Midbrain (tissue), 1 donor: ENCODE measurements at regions not wholly inside any gene's neighbourhood (a gene's known extent, or its start where the extent isn't known, plus 50 kb on each side); places are given as distances from the start of the nearest gene placed in this dataset.

ENCODE experiments used
- DNase-seq: peaks from one replicate; lab custom pipeline; 2025; lab: John Stamatoyannopoulos, UW

DNA sequence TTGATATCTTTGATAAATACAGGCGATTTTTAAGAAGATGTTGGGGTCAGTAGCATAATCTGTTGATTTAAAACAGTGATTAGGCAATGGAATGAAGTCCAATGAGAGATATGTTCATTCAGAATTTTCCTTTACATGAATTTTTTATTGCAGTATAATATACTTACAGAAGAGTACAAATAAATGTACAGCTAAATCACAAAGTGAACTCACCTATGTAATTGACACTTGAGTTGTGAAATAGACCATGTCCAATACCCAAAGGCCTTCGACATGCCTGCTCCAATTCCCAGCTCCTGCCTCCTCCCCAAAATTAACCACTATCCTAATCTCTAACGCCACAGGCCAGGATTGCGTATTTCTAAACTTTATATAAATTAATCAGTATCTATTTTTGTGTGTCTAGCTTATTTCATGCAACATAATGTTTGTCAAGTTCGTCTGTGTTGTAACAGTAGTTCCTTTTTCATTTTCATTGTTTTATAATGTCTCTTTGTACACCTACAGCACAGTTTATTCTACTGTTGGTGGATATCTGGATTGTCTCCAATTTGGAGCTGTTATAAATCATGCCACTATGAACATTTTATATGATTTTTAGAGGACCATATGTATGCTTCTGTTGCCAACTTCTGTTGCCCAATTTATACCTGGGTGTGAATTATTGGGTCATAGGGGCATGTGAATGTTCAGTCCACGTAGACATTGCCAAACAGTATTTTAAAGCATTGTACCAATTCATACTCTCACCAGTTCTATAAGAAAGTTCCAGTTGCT is 208.3 kb downstream of the TLE1 start:
- DNase-seq, result no peak

DNA sequence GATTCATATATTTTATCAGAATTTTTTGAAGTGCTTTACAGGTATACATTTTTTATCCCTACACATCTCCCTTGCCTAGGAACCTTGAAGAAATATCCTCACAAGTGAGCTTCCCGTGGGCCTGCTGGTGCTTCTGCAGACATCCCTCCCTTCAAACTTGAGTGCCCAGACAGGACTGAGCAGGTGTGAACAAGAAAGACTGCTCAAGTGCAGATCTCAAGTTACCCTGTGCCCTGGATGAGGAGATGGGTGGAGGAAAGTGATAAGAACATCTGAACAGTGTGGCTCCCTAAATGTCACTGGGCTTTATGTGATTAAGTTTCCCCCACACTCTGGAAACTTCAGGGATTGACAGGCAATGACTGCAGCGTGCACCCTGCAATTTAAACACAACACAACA is 209.8 kb downstream of the TLE1 start:
- DNase-seq, result no peak

DNA sequence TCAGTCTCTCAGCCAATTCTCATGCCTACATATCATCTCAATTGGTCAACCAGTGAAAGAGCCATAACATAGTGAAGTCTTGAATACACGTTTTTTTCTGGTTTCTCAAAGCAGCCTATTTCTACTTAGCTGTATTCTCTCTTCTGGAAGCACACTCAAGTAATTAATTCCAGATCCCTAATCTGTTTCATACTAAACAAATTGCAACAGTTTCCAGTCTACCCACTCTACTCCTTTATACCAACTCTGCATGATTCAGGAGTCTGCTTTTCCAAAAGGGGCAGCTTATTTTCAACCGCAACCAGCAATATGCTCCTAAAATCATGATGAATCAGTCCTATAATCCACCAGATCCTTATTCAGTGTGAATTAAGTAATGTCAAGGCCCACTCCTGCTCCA is 211.7 kb downstream of the TLE1 start:
- no peak for DNase-seq

DNA sequence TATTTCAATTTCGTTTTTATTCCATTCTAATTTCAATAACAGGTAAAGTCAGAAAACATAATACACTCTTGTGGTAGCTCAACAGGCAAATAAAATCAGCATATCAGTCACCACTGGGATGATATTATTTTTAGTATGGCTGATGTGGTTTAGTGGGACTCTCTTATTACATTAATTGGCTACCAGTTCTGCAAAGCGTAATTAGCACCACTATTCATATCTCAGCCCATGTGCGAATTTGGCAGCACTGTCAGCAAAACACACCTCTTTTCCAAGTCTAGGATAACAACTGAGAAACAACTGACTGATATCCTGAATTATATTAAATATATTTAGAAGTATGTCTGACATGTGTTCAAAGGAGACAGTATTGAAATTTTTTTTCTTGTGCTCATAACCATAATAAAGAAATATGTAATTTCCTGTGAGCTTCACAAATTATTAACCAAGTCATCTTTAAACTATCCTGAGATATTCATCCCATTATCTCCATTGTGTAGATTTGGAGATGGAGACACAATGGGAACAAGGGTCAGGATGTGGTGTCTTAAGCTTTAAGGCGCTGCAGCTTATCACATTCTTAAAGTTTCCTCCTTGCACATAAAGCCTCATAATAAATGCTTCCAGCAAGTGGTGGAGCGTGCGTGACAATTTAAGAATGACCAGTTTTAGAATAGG is 212.4 kb downstream of the TLE1 start:
- no peak for DNase-seq

DNA sequence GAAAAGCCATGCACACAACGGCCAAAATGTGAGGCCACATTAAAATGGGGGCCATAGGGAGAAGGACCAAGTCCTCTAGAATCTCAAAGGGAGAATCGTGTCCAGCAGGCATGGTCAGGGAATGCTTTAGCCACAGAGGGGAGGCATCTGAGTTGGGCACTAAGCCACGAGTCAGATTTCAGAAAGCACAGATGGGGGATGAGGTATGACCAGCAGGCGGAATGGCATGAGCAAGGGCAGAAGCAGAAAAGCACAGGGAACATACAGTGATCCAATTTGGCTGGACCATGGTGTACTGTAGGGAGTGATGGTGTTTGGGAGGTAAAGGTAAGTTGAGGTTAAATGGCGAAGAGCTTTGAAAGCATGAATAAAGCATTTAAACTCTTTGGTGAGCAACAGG is 214.6 kb downstream of the TLE1 start:
- DNase-seq, result no peak

DNA sequence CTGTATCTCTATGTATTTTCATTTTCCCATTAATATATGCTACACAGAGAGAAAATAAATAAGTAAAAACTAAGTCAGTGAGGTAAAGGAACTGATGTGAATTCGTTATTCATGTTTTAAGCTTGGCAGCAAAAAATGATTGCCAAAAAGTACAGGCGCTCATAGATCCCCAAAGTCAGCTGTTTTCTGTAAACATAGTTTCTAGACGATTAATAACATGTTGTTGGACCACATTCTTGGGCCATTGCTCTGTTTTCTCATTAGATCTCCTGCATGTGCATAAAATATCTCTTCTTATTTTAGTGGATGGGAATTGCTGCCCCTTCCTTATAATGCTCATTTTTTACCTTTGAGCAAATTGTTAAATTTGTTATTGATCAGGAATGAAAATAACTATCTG is 215.2 kb downstream of the TLE1 start:
- DNase-seq, result no peak

DNA sequence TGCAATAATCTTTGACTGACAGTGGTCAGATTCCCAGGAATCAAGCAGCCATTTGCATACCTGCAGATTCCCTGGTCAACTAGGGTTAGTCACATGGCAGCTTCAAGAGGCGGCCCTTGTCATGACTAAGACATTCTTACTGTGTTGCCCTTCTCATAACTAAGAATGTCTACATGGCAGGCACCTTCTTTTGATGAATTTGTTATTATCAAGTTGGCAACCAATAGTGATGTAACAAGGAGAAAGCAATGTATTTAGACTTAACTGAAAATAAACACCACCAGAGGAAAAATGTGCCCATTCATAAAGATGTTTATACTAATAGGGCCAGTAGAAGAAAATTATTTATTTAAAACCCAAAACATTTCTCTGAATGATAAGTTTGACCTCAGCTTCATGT is 215.6 kb downstream of the TLE1 start:
- no peak for DNase-seq

DNA sequence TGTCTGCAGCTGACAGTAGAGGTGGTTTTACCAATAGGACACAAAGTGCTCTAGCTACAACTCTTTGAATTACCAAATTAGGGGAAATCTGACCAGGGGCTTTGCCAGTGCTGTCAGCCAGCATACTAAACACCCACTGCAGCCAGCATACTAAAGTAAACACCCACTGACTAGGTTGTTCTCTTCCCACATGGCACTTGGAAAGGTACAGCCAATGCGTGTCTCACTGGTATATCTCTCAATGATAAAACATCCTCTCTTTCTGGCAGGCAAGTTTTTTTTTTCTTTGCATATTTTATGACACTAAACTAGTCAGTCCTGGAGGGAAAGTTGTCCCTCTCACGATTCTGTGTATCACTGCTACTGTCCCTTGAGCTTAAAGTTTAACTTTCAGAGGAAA is 216.1 kb downstream of the TLE1 start:
- DNase-seq, result no peak

DNA sequence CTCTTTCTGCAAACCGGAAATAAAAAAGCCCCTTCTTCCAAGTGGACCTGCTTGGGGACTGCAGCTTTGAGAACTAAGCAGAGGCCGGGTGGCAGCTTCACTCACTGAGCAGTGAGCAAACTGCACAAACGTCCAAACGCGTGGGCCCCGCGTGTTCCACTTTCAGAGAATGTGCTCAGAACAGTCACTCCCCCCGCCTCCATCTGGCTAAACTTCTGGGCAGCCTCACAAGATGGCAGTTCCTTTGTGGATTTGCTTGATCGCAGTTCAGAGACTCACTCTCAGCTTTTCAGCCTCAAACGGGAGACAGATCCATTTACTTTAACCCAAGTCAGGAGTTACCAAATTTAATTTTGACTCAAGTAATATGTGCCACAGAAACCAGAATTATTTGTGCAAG is 216.6 kb downstream of the TLE1 start:
- DNase-seq, result no peak

DNA sequence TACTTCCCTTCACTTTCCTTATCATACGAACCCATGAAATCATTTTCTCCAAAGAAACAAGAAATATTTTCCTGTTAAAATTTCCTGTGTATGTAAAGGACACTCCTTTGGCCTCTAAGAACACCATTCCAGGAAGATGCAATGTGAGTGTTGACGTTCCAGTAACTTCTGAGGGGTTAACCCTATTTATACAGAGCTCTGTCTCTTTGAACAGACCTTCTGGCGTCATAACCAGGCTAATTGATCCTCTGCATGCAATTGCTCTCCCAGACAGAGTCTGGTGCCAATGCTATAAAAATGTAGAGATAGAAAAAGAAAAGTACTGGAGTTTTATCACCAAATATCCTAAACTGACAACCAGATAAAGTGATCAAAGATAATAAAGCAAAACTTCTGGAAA is 218.5 kb downstream of the TLE1 start:
- no peak for DNase-seq

DNA sequence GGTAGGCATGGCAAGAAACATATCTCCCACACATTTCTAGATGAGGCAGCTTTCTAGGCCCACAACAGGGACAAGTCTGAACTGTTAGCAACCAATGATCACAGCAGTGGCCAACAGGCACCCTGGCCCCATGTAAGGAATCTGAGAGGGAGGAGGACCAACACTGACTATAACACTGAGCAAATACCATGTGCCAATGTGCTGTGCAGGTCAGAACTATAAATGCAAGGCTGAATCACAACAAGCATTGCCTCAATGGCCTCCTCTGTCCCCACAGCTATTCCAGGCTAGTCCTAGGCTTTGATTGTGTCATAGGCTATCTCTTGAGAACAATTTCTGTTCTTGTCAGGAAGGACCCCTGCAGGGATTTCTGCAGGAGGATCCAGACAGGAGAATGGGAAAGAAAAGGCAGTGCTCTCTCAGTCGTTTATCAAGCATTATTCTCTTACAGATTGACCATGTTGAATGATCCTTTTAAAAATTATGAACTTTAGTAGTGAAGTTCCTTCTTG is 221.2 kb downstream of the TLE1 start:
- no peak for DNase-seq

DNA sequence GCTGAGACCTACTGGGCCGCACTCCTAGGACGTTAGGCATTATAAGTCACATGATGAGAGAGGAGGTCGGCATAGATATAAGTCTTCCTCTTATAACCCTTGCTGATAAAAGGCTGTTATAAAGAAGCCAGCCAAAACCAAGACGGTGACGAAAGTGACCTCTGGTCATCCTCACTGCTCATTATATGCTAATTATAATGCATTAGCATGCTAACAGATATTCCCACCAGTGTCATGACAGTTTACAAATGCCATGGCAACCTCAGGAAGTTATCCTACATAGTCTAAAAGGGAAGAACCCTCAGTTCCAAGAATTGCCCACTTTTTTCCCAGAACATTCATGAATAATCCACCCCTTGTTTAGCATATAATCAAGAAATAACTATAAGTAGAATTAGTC is 222.4 kb downstream of the TLE1 start:
- no peak for DNase-seq

DNA sequence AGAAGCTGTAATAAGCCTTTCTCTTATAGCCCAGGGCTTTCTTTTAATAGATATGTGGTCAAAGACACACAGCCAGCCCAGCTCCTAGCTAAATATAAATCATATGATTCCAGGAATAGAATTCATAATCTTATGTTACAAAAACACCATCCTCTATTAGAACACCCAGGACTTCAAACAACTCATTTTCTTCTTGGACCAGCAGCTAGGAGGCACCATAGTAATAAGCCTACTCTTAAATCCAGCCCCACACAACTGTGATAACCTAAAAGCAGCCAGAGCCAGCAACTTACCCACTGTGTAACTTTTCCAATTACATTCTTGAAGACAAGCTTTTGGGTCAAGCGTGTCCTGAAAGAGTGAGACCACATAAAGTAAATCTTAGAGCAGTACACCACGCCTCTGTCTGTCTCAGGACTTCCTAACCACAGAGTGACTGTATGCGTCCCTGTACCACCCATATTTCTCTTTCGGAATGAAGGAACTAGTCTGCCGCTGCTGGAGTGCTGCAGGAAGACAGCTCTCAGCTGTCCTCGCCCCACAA is 223.8 kb downstream of the TLE1 start:
- DNase-seq, result no peak

DNA sequence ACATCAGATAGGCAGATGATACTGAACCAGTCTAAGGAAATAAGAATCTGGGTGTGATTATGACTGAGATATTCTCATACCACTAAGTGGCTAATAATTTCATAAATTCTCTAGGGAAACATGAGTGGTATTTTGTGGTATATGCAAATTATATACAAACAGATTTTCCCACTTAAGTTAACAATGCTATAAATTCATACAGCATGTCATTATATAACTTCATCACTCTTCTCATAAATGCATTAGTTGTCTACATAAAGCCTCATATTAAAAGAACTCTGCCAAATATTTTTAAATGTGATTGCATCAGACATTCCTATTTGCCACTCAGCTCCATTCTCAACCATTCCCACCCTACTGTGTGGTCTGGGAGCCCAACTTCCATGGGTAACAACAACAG is 226.5 kb downstream of the TLE1 start:
- DNase-seq, result no peak

DNA sequence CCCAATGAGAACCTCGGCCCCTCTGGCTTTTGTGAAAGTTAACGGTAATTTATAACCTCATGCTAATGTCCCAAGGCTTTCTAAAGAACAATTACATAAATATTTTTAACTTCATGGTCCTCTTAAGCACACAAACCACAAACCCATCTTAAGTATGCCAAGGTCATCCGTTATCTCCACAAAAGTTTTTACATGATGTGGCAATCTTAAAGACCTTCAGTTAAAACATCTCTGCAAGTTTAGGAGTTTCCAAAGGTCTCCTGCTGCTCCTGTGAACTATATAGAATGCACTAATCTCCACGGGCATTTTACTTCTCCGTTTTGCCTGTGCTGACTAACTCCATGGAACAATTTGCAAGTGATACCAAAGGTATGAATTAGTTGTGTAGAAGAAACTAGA is 228.2 kb downstream of the TLE1 start:
- DNase-seq, result no peak

DNA sequence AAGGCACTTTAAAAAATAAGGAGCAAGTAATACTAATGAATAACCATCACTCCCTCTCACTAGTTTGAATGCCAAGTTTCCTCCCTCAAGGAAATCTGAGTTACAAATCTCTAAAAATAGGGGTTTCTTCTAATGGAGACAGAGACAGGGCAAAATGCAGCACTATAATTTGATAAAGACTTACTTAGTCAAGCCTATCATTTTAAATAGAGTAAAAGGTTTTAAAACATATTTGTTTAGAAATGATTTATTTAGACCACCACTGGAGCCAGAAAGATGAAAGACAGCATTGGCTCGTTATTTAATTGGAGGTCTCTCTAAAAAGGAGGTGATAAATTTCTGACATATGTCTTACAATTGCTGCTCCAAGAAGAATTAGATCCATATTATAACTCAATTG is 228.7 kb downstream of the TLE1 start:
- no peak for DNase-seq

DNA sequence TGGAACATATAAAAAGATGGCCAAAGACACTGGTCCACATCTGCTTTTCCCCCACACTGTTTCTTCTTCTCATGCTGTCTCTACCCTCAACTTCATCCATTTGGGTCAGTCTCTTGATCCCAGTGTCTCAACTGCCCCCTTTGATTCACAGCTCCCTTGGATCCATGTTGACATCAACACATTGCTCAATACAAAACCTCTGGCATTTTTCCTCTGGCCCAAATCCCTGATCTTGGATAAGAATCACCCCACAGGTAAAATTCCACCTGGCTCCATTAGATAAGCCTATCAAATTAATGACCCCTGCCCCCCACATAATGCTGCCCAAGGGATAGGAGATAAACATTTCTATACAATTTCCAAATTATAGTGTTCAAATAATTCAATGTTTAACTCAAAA is 229.8 kb downstream of the TLE1 start:
- no peak for DNase-seq

DNA sequence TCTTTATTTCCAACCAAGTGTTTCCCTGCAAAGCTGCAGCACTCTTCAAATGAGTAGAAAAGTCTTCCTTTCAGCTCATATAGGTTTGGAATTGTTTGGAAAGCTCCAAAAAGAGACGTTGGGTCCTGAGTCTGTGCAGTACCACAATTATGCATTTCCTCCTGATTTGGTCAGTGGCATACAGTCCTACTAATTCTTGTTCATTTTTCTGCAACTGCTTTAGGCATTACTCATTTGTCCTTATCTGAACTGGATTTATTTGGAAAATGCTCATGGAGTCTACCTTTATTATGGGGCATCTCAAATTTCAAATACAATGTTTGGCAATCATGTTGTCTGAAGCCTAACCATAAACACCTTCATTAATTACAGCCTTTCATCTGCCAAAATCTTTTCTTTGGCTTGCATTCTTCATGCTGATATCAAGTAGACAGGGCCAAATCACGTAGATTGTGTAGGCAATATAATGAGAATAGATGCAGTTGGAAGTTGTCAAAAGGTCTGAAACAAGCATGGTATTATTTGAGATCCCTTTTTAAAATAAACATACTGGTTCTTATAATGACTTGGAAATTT is 232.8 kb downstream of the TLE1 start:
- DNase-seq, result no peak

DNA sequence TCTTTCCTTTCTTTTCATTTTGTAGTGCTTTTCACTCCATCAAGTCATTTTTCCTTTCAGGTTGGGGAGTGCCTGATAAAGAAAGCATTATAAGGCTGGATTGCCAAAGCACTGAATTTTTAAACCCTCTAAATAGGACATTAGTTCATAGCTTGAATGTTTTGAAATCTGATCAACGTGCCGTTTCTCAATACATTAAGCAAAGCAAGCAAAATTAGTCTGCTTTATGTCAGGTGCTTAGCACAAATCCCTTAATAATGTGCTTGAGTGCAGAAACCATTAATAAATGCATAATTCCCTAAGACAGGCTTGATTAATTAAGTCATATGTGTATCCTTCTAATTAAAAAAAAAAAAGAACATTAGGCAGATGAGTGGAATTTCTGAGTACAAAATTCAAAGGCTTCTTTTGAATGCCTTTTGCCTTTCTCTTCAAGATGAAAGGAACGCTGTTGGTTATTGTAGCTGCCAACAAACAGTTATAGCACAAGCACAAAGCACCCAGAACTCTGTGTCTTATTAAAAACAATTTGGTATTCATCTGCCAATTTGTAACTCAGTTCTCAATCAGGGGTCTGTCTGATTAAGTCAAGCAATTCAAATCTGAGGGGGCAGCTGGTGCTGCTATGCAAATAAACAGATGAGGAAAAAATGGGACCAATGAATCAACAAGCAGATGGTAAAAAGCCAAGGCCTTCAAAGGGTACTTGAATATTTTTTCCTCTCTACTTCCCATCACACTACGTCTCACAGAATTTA is 233.7 kb downstream of the TLE1 start:
- no peak for DNase-seq

DNA sequence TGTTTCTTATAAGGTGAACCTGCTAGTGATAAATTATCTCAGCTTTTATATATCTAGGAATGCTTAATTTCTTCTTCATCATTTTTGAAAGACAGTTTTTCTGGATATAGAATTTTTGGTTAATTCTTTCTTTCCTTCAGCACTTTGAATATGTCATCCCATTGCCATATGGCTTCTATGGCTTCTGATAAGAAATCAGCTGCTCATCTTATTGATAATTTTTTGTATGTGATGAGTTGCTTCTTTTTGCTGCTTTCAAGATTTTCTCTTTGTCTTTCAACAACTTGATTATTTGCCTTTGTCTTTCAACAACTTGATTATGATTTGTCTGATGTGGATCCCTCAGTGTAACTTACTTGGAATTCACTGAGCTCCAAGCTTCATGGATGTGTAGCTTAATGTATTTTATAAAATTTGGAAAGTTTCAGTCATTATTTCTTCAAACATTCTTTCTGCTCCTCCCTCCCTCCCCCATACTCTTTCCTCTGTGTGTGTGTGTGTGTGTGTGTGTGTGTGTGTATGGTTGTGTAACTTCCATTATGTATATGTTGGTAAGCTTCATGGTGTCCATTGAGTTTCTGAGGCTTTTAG is 243.9 kb downstream of the TLE1 start:
- no peak for DNase-seq

DNA sequence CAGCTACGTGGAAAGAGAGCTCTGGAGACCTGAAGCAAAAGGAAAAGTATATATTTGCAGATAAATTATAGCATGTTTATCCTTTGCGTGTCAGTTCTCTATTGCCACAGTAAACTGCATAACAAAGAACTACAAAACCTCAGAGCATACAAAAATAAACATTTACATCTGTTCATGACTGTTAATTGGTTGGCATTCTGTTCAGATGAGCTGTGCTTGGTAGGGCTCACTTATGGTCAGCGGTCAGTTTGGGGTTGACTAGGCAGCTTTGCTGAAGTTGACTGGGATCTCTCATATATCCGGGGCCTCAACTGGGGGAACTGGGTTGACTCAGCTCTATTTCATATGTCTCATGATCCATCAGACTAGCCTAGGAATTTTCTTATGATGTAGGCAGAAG is 257.7 kb downstream of the TLE1 start:
- DNase-seq, result no peak

DNA sequence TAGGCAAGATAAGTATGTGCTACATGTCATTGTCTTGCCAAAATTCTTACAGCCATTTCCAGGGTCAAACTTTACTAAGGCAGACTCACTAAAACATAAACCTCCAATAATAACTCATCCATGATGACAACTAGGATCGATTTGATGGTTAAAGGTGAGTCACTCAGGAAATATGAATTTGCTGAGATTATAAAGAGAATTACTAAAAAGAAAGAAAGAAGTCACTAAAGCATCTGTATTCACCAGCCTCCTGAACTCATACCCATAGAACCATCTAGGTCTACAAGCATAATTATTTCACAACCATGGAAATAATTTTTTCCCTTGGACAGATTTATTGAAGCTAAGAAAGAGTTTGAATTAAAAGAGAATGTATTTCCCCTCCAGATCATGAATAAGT is 258.6 kb downstream of the TLE1 start:
- DNase-seq, result no peak
